ENCODE measurements at regions not wholly inside any gene's neighbourhood (a gene's known extent, or its start where the extent isn't known, plus 50 kb on each side); places are given as distances from the start of the nearest gene placed in this dataset.

- Histone ChIP-seq H3K4me1 (ENCODE audit: insufficient read depth, low read length) (peaks cover 5% of the 10 kb centered on the region; the same call in 1 of the 2 replicates), H3T11ph (ENCODE audit: low read length) (no peak overlapping the region), H3K79me1 (ENCODE audit: insufficient read depth, low read depth, low read length, poor library complexity, severe bottlenecking) (no peaks in the 10 kb centered on the region), H4K8ac (replicated peaks; ENCODE audit: insufficient read length, low read depth, low read length) (no peak overlapping the region), H3K79me2 (ENCODE audit: insufficient read depth, low read length) (no peaks in the 10 kb centered on the region), H3K4ac (ENCODE audit: low read depth, low read length) (no peak overlapping the region), H3K56ac (ENCODE audit: insufficient read length, low read depth, low read length) (no peak overlapping the region), H3K4me2 (ENCODE audit: insufficient read depth, insufficient read length, low read length) (no peak overlapping the region), H2AFZ (ENCODE audit: low read length) (no peak overlapping the region), H3K23me2 (ENCODE audit: insufficient read length, low read depth, low read length, poor library complexity, severe bottlenecking) (no peaks in the 10 kb centered on the region), H4K20me1 (ENCODE audit: control insufficient read depth, insufficient read depth, insufficient read length) (no peaks in the 10 kb centered on the region), H2BK20ac (ENCODE audit: low read depth, low read length, poor library complexity, severe bottlenecking) (no peak overlapping the region), H4K91ac (ENCODE audit: insufficient read length, low read depth, low read length) (no peak overlapping the region), H3K14ac (ENCODE audit: insufficient read depth, low read length) (no peak overlapping the region), H2AK5ac (ENCODE audit: insufficient read length, low read length) (no peak overlapping the region), H2BK5ac (ENCODE audit: insufficient read length, low read length) (no peak overlapping the region), H2BK12ac (ENCODE audit: insufficient read length, low read depth, low read length) (no peak overlapping the region), H3K27me3 (ENCODE audit: insufficient read depth, low read length) (no peaks in the 10 kb centered on the region), H3K9ac (ENCODE audit: extremely low read depth, insufficient read length, low read length) (no peak overlapping the region), H3K23ac (ENCODE audit: insufficient read length, low read depth, low read length) (no peak overlapping the region), H2BK15ac (ENCODE audit: low read depth, low read length) (no peak overlapping the region), H3K9me3 (ENCODE audit: control insufficient read depth, low read depth, low read length) (no peaks in the 10 kb centered on the region), H4K5ac (ENCODE audit: insufficient read length, low read depth, low read length) (no peak overlapping the region), H3K27ac (ENCODE audit: insufficient read length, low read depth, low read length) (no peak overlapping the region), H2BK120ac (ENCODE audit: low read depth, low read length, poor library complexity, severe bottlenecking) (no peak overlapping the region), H3K18ac (ENCODE audit: insufficient read length, low read depth, low read length) (no peak overlapping the region)
- Mint-ChIP-seq H3K9me3 (peaks cover 23 to 27% of the 10 kb centered on the region in 2 experiments), H3K36me3 (ENCODE audit: insufficient read depth in 1 of 3, low read depth in 3 of 3) (peaks cover 5 to 26% (median 19%) of the 10 kb centered on the region in 3 experiments), H3K27me3 (ENCODE audit: low read depth) (no peaks in the 10 kb centered on the region; the same call in 1 of the 2 replicates), H3K27ac (no peak overlapping the region), H3K4me3 (no peak overlapping the region), H3K4me1 (peaks cover 22 to 25% of the 10 kb centered on the region in 2 experiments)
- TF ChIP-seq CTCF (conservative IDR thresholded peaks at IDR 0.05) = no peak
- no CpG with 5 or more reads among the region's 1 CpG for WGBS (ENCODE audit: extremely low coverage, insufficient read length, low lambda C conversion rate)
- no peak for DNase-seq
Observed at GRCh38 chr4:151905197-151905596, 144.4 kb upstream of the GATB start.
